ENCODE measurements at regions not wholly inside any gene's neighbourhood (a gene's known extent, or its start where the extent isn't known, plus 50 kb on each side); places are given as distances from the start of the nearest gene placed in this dataset.

DNA sequence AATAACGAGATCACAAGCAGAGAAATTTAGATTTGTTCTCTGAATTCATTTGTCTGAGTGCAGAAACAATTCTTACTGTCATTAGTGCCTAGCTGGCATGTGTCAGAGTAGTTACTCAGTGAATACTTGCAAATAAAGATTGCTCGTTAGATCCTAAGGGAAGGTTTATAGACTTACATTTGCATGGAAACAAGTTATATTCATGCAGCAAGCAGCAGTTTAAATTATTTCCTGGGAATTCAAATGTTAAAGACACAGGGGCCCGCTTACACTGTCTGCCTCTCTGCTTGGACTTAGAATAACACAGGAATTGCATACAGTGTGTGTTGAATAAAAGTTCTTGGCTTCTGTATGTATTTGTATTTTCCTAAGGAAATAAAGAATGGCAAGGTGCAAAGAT is 680.6 kb upstream of the NECTIN3 start:
- TF ChIP-seq, protein P1, sequence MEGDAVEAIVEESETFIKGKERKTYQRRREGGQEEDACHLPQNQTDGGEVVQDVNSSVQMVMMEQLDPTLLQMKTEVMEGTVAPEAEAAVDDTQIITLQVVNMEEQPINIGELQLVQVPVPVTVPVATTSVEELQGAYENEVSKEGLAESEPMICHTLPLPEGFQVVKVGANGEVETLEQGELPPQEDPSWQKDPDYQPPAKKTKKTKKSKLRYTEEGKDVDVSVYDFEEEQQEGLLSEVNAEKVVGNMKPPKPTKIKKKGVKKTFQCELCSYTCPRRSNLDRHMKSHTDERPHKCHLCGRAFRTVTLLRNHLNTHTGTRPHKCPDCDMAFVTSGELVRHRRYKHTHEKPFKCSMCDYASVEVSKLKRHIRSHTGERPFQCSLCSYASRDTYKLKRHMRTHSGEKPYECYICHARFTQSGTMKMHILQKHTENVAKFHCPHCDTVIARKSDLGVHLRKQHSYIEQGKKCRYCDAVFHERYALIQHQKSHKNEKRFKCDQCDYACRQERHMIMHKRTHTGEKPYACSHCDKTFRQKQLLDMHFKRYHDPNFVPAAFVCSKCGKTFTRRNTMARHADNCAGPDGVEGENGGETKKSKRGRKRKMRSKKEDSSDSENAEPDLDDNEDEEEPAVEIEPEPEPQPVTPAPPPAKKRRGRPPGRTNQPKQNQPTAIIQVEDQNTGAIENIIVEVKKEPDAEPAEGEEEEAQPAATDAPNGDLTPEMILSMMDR (IDR thresholded peaks at IDR 0.05; ENCODE audit: low read depth, low read length, missing control alignments) = no peak
- H3K4me3 ChIP-seq (ENCODE audit: low read depth, low read length) = no peak overlapping the region
- DNase-seq (ENCODE audit: low read depth) = no peak

DNA sequence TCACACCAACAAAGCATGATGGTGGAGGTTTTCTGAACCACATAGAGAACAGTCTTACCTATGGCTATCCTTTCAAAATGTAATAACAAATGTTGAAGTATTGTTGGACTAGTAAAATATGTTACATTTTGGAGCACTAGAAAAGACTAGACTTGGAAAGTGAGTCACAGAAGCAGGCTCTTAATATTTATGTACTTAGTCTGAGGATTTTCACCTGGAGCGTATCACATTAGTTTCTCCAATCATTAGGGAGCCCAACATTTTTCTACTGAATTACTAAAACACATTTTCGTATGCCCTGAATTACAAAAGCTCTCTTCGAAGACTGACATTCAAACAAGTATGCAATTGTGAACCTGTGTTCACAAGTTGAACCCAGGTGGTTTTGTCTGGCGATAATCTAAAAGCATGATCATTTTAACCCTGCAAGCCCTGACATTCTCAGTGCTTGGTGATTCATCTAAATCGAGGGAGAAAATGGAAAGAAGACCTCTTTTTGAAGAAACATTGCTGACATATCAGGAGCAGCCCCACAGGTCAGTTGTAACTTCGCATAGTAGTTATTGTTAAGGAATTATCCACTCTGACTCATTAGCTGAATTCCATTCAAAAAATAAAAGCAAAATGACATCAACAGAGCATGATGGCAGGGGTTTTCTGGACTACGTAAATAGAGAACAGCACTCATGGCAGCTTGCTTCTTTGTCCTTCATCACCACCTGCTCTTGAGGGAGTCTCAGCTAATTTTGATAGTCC is 679.8 kb upstream of the NECTIN3 start:
- H3K4me3 ChIP-seq (ENCODE audit: low read depth, low read length) = no peak overlapping the region
- no peak for DNase-seq (ENCODE audit: low read depth)
- TF ChIP-seq, protein P1 (IDR thresholded peaks at IDR 0.05; ENCODE audit: low read depth, low read length, missing control alignments) = no peak

DNA sequence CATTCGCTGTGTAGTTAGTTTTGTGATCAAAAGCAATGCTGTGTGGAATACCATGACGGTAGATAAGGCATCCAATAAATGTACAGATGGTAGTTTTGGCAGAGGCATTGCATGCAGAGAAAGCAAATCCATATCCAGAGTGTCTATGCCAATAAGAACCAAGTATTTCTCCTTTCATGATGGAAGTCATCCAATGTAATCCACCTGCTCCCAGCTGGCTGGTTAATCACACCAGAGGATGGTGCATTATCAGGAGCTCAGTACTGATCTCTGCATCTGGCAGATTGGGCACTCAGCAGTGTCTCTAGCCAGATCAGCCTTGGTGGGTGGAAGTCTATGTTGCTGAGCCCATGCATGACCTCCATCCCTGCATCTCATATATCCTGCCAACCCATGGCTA is 677.7 kb upstream of the NECTIN3 start:
- TF ChIP-seq, protein P1 (IDR thresholded peaks at IDR 0.05; ENCODE audit: low read depth, low read length, missing control alignments) = no peak
- no peak for DNase-seq (ENCODE audit: low read depth)
- H3K4me3 ChIP-seq (ENCODE audit: low read depth, low read length) = no peak overlapping the region

DNA sequence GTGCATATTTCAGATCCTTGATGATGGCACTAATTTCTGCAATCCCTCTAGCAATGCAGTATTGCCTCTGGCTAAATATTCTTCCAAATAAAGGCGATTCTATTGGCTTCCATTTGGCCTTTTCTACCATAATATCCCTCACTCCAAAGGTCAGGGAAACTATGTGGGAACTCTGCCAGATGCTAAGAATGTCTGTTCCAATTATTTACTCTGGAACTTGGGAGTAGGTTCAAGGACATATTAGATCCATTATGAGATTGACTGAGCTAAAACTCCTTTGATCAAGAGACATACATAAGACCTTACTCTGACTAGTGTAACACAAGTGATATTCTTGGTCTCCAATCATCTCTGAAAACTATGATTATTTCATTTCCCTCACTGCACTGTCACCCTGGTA is 674.5 kb upstream of the NECTIN3 start:
- DNase-seq (ENCODE audit: low read depth) = no peak
- TF ChIP-seq, protein P1 (IDR thresholded peaks at IDR 0.05; ENCODE audit: low read depth, low read length, missing control alignments) = no peak
- no peak overlapping the region for H3K4me3 ChIP-seq (ENCODE audit: low read depth, low read length)

DNA sequence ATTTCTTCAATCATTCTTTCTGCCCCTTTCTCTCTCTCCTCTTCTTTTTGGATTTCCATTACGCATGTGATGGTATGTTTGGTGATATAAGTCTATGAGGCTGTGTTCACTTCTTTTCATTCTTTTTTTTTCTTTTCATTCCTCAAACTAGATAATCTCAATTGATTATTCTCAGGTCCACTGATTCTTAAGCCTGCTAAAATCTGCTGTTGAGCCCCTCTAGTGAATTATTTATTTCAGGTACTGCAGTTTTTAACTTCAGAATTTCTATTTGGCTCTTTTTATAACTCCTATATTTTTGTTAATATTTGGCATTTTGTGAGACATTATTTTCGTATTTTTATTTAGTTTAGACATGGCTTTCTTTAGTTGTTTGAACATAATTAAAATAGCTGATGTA is 671.3 kb upstream of the NECTIN3 start:
- TF ChIP-seq, protein P1 (IDR thresholded peaks at IDR 0.05; ENCODE audit: low read depth, low read length, missing control alignments) = no peak
- no peak for DNase-seq (ENCODE audit: low read depth)

DNA sequence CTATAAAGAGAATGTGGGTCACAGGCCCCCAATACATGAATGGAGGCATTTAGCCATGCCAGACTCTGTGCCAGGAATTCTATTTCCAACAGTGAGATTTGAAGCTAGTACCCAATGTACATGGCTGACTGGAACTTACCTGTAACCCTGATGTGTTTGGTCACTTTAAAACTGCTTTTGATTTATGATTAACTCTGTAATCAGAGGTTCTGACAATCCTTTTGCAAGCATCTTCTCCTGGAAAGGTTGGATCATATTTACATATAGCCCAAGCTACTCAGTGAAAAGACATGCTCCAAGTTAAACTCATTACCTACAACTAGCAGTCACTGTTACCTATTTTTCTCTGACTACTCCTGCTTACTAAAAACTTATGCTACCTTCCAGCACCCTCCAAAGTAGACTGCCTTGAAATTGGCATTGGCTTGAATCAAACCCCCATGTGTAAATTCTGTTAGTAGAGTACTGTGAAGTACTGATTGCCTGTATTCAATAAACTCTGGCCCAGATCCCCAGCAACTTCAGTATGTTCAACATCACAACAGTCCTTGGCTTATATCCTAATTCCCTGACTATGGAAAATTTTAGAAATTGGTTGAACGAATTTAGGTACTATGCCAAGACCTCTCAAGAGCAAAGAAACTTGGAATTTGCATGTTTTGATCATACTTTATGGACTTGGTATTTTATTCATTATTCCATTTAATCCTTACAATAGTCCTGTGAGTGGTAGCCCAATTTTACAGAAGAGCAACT is 665.6 kb upstream of the NECTIN3 start:
- TF ChIP-seq, protein P1 (IDR thresholded peaks at IDR 0.05; ENCODE audit: low read depth, low read length, missing control alignments) = no peak
- no peak for DNase-seq (ENCODE audit: low read depth)
- no peak overlapping the region for H3K4me3 ChIP-seq (ENCODE audit: low read depth, low read length)

More for the DNA sequence above, 671.3 kb upstream of the NECTIN3 start:
- no peak overlapping the region for H3K4me3 ChIP-seq (ENCODE audit: low read depth, low read length)

Measured in GM12864 (cell line).